GM03348 (cell line): ENCODE measurements at regions not wholly inside any gene's neighbourhood (a gene's known extent, or its start where the extent isn't known, plus 50 kb on each side); places are given as distances from the start of the nearest gene placed in this dataset.

ENCODE experiments used
- DNase-seq: peaks from one replicate; pipeline ENCODE4 v3.0.0; 2012; ENCODE audit warnings: low spot score

- DNase-seq, result no peak
These were observed 154.9 kb downstream of the RASSF9 start for GRCh38 chr12:85681333-85681732.

GRCh38 chr12:85683051-85683450 is 153.2 kb downstream of the RASSF9 start:
- DNase-seq, result no peak

GRCh38 chr12:85688837-85689236 is 147.4 kb downstream of the RASSF9 start:
- DNase-seq, result no peak

GRCh38 chr12:85690146-85690545 is 146.1 kb downstream of the RASSF9 start:
- DNase-seq, result no peak

- DNase-seq, result no peak
These were observed 143.0 kb downstream of the RASSF9 start for GRCh38 chr12:85693093-85693665.

- DNase-seq, result no peak
These were observed 141.0 kb downstream of the RASSF9 start for GRCh38 chr12:85695097-85695715.

- DNase-seq, result no peak
These were observed 139.2 kb downstream of the RASSF9 start for GRCh38 chr12:85697003-85697402.

GRCh38 chr12:85698937-85699336 is 137.3 kb downstream of the RASSF9 start:
- DNase-seq, result no peak

- no peak for DNase-seq
These were observed 127.4 kb downstream of the RASSF9 start for GRCh38 chr12:85708775-85709174.

- peak; percentile 9 for DNase-seq
These were observed 124.3 kb downstream of the RASSF9 start for GRCh38 chr12:85711735-85712390.

- peak; percentile 20 for DNase-seq
These were observed 122.8 kb downstream of the RASSF9 start for GRCh38 chr12:85713373-85713772.

- DNase-seq, result no peak
These were observed 121.8 kb downstream of the RASSF9 start for GRCh38 chr12:85714425-85714824.

GRCh38 chr12:85720308-85721033 is 115.7 kb downstream of the RASSF9 start:
- DNase-seq, result no peak

GRCh38 chr12:85725991-85726390 is 110.2 kb downstream of the RASSF9 start:
- peak; percentile 15 for DNase-seq

GRCh38 chr12:85733221-85733840 is 102.9 kb downstream of the RASSF9 start:
- peak; percentile 21 for DNase-seq

GRCh38 chr12:85733984-85734383 is 102.2 kb downstream of the RASSF9 start:
- DNase-seq, result peak; percentile 6

GRCh38 chr12:85740186-85740585 is 96.0 kb downstream of the RASSF9 start:
- DNase-seq, result peak; percentile 29

GRCh38 chr12:85741046-85741445 is 95.2 kb downstream of the RASSF9 start:
- no peak for DNase-seq

GRCh38 chr12:85747941-85748495 is 88.2 kb downstream of the RASSF9 start:
- no peak for DNase-seq
